HG02938 (cell line): ENCODE measurements at regions not wholly inside any gene's neighbourhood (a gene's known extent, or its start where the extent isn't known, plus 50 kb on each side); places are given as distances from the start of the nearest gene placed in this dataset.
"Not testable (repeated sequence)": the region's sequence is repeated elsewhere in the genome, so short reads cannot be mapped to it uniquely, and the experiment has no call there.

ENCODE experiments used
- ATAC-seq: cut with Tn5 transposase; IDR thresholded peaks from one replicate; pipeline ENCODE4 v1.9.1; 2021; ENCODE audit warnings: mild to moderate bottlenecking, moderate library complexity; ENCODE audit not compliant: unreplicated experiment

- no peak for ATAC-seq
Observed at GRCh38 chr17:27200476-27200875, 93.4 kb upstream of the WSB1 start.

GRCh38 chr17:27203241-27203640 lies 90.7 kb upstream of the WSB1 start:
- no peak for ATAC-seq

GRCh38 chr17:27206447-27206846 lies 87.5 kb upstream of the WSB1 start:
- no peak for ATAC-seq

GRCh38 chr17:27207073-27207513 lies 86.8 kb upstream of the WSB1 start:
- ATAC-seq, result no peak

DNA sequence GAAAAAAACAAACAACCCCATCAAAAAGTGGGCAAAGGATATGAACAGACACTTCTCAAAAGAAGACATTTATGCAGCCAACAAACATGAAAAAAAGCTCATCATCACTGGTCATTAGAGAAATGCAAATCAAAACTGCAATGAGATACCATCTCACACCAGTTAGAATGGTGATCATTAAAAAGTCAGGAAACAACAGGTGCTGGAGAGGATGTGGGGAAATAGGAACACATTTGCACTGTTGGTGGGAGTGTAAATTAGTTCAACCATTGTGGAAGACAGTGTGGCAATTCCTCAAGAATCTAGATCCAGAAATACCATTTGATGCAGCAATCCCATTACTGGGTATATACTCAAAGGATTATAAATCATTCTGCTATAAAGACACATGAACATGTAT lies 85.5 kb upstream of the WSB1 start:
- ATAC-seq, result not testable (repeated sequence)

DNA sequence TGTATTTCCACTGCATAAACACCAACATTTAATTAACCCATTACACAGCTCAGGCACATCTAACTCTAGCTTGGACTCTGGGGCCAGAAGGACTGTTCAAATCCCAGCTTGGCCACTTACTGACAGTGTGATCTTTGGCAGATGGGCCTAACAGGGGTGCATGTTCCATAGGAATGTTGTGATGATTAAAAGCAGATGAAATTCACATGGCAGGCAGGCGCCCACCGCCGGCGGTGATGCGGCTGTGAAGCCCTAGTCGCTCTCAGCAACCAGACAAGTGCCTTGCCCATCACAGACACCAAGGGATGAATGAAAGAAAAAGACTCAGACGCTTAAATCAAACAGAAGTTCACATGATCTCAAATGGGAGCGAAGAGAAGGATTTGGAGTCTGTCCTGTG lies 84.6 kb upstream of the WSB1 start:
- ATAC-seq, result no peak

DNA sequence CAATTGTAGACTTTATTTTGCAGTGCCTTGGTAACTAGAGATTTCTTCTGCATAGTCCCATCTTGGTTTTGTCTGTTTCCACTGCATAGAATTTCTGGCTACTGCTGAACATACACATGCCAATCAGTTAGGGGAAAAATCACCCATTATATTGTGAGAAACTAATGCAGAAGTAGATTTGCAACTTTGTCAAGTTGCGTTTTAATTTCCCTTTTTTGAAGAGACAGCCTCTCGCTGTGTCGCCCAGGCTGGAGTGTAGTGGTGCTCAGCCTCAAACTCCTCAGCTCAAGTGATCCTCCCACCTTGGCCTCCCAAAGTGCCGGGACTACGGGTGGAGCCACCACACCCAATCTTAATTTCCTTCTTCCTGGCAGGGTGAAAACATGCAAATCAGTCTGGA lies 83.1 kb upstream of the WSB1 start:
- ATAC-seq, result not testable (repeated sequence)

DNA sequence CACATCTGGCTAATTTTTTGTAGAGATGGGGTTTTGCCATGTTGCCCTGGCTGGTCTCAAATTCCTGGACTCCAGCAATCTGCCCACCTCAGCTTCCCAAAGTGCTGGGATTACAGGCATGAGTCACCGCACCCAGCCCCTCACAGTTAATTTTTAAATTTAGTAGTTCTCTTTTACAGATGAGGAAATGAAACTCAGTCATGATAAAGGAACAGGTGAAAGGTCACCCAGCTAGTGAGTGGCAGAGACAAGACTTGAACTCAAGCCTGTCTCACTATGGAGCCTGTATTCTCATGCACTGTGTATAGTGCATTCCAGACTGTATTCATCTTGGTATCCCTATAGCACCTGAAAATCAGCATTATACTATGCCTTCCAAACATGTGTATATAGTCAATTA lies 77.1 kb upstream of the WSB1 start:
- no peak for ATAC-seq

DNA sequence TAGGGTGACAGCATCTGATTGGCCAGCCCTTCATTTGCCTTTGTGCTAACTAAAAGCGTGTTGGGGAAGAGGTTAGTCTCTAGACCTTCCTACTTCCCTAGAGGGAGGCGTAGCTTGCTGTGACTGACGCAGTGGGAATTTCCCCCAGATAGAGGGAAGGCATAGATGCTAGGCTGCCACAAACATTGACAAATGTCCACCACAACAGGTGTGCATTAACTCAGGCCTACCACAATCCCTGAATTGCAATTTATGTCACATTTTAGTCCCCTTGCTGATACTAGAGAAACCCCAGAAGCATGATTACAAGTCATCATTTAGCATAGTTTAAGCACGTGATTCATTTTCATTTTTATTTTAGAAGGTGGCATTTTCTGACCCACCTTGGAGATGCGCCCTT lies 76.3 kb upstream of the WSB1 start:
- peak; percentile 73 for ATAC-seq

- ATAC-seq, result no peak
Observed at GRCh38 chr17:27218041-27218440, 75.9 kb upstream of the WSB1 start.

GRCh38 chr17:27218719-27219488 lies 75.0 kb upstream of the WSB1 start:
- peak; percentile 70 for ATAC-seq

DNA sequence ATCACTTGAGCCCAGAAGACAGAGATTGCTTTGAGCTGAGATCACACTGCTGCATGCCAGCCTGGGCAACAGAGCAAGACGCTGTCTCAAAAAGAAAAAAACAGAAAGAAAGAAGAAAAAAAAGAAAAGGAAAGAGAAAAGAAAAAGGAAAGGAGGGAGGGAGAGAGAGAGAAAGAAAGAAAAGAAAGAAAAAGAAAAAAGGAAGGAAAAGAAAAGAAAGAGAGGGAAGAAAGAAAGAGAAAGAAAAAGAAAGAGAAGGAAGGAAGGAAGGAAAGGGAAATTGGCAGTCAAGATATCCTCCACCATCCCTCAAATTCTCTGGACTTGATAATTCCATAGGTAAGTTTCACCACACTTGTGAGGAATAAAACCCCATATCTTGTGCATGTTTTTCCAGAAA lies 71.4 kb upstream of the WSB1 start:
- no peak for ATAC-seq

DNA sequence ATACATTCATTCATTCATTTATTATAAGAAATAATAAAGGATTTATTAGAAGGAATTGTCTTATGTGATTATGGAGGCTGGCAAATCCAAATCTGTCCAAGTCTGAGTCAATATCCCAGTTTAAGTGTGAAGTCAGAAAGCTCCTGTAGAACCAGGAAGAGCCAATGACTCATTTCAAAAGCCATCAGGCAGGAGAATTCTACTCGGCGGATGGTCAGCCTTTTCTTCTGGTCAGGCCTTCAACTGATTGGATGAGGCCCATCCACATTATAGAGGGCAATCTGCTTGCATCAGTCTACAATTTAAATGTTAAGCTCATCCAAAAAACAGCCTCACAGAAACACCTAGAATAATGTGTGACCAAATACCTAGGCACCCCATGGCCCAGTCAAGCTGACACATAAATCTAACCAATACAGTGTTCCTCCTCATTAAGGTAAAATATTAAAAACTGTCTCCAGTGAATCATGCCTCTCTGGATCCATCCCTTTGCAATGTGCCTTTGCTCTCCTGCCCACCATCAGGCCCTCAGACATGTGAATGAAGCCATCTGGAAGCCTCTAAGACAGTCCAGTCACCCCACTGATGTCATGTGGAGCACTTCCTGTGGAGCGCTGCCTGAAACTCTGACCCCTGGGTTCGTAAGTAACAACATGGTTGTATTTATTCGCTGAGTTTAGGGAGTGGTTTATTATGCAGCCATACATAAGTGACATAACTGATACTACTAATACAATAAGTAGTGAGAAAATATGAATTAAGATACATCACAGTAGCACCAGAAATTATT lies 69.2 kb upstream of the WSB1 start:
- no peak for ATAC-seq

- ATAC-seq, result no peak
Observed at GRCh38 chr17:27226611-27227230, 67.2 kb upstream of the WSB1 start.

GRCh38 chr17:27230996-27231395 lies 62.9 kb upstream of the WSB1 start:
- ATAC-seq, result no peak

DNA sequence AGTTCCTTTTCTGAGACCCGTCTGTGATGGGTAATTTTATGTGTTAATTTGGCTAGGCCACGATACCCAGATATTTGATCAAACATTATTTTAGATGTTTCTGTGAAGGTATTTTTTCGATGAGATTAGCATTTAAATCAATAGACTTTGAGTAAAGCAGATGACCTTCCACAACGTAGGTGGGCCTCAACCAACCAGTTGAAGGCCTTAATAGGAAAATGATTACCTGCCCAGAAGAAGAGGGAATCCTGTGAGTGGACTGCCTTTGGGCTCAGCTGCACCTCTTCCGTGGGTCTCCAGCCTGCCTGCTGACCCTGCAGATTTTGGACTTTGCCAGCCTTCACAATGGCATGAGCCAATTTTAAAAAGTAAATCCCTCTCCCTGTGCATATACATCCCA lies 61.6 kb upstream of the WSB1 start:
- ATAC-seq, result no peak

DNA sequence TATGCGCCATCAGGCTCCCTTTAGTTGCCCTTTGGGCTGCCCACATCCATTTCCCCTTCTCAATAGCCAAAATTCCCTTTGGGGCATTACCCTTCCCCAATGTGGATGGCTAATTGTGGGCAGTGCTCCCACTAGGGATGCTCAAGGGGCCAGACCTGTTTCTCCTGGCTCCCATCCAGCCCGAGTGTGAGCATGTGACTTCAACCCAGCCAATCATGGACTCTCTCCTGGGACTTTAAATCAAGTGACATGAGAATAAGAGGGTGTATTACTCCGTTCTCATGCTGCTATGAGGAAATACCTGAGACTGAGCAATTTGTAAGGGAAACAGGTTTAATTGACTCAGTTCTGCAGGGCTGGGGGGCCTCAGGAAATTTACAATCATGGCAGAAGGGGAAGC lies 60.9 kb upstream of the WSB1 start:
- ATAC-seq, result no peak

- ATAC-seq, result no peak
Observed at GRCh38 chr17:27233776-27234175, 60.1 kb upstream of the WSB1 start.

- no peak for ATAC-seq
Observed at GRCh38 chr17:27236717-27237315, 57.1 kb upstream of the WSB1 start.

- ATAC-seq, result no peak
Observed at GRCh38 chr17:27237890-27238289, 56.0 kb upstream of the WSB1 start.

GRCh38 chr17:27239046-27239445 lies 54.9 kb upstream of the WSB1 start:
- peak; percentile 60 for ATAC-seq
